Keratinocyte (primary cell): ENCODE measurements at regions not wholly inside any gene's neighbourhood (a gene's known extent, or its start where the extent isn't known, plus 50 kb on each side); places are given as distances from the start of the nearest gene placed in this dataset.

ENCODE experiments used
- DNase-seq: peaks from one replicate; pipeline ENCODE4 v3.0.0-alpha.2; 2011; ENCODE audit warnings: low read depth, missing footprints, low spot score
- FAIRE-seq: peaks from 2 replicates; lab custom pipeline; 2011; peaks lifted over from hg19 to GRCh38; lab: Jason Lieb, UNC
- H2AFZ ChIP-seq: 2 replicates; pipeline ENCODE4 v1.6.0; 2012; ENCODE audit warnings: low read length, control low read depth, inconsistent platforms; ENCODE audit not compliant: control insufficient read depth
- H3K27ac ChIP-seq: 2 replicates; pipeline ENCODE4 v1.5.1; 2011; ENCODE audit warnings: low read length; ENCODE audit not compliant: control insufficient read depth, insufficient read depth
- H3K27me3 ChIP-seq: 3 replicates; pipeline ENCODE4 v1.6.0; 2011; ENCODE audit warnings: low read length; ENCODE audit not compliant: control insufficient read depth, insufficient read depth; ENCODE audit errors: extremely low read depth
- H3K36me3 ChIP-seq, 2 experiments: 2 replicates in 1 of 2; 3 replicates in 1 of 2; pipeline ENCODE4 v1.5.1; 2011; ENCODE audit warnings: low read length in 2 of 2, mild to moderate bottlenecking in 1 of 2; ENCODE audit not compliant: control insufficient read depth in 2 of 2, insufficient read depth in 2 of 2; ENCODE audit errors: extremely low read depth in 1 of 2
- H3K4me1 ChIP-seq: 3 replicates; pipeline ENCODE4 v1.5.1; 2011; ENCODE audit warnings: low read length; ENCODE audit not compliant: control insufficient read depth, insufficient read depth; ENCODE audit errors: extremely low read depth
- H3K4me2 ChIP-seq: 3 replicates; pipeline ENCODE4 v1.6.0; 2011; ENCODE audit warnings: low read depth, low read length; ENCODE audit not compliant: control insufficient read depth, insufficient read depth; ENCODE audit errors: extremely low read depth
- H3K4me3 ChIP-seq, 3 experiments: fragments of 200-600 bp in 1 of 3; sonication (generic) in 1 of 3; 2 replicates in 2 of 3; 3 replicates in 1 of 3; pipeline ENCODE4 v1.5.1; 2011 to 2016; ENCODE audit warnings: low read length in 3 of 3, mild to moderate bottlenecking in 3 of 3, control low read depth in 2 of 3, inconsistent platforms in 1 of 3, low read depth in 1 of 3, mixed read lengths in 1 of 3, mixed run types in 1 of 3, moderate library complexity in 1 of 3; ENCODE audit not compliant: control insufficient read depth in 2 of 3, insufficient read depth in 2 of 3; ENCODE audit errors: extremely low read depth in 1 of 3
- H3K79me2 ChIP-seq: 2 replicates; pipeline ENCODE4 v1.6.0; 2012; ENCODE audit warnings: low read length; ENCODE audit not compliant: control insufficient read depth, insufficient read depth
- H3K9ac ChIP-seq: 3 replicates; pipeline ENCODE4 v1.6.0; 2011; ENCODE audit warnings: low read length; ENCODE audit not compliant: control insufficient read depth, insufficient read depth; ENCODE audit errors: extremely low read depth
- H3K9me1 ChIP-seq: 3 replicates; pipeline ENCODE4 v1.6.0; 2011; ENCODE audit warnings: low read length; ENCODE audit not compliant: control insufficient read depth, insufficient read depth; ENCODE audit errors: extremely low read depth
- H3K9me3 ChIP-seq: 2 replicates; pipeline ENCODE4 v1.5.1; 2012; ENCODE audit warnings: low read depth, low read length; ENCODE audit not compliant: control insufficient read depth
- H4K20me1 ChIP-seq: 3 replicates; pipeline ENCODE4 v1.6.0; 2011; ENCODE audit warnings: low read length; ENCODE audit not compliant: control insufficient read depth, insufficient read depth; ENCODE audit errors: extremely low read depth
- EZH2 ChIP-seq: IDR thresholded peaks from one replicate; pipeline ENCODE4 v1.6.1; 2012; ENCODE audit warnings: inconsistent platforms, mild to moderate bottlenecking, low read length, moderate library complexity
- dilution Hi-C: fragments of 300-500 bp; cut with MboI; formaldehyde crosslinking; loops from one replicate; pipeline ENCODE4 v1.7.0; 2020; ENCODE audit warnings: low sequenced_read_pairs; ENCODE audit not compliant: extremely low pct_ligation_motif_present
- TF ChIP-seq, protein P1 (sequence below), 3 experiments: IDR thresholded peaks in 1 of 3; conservative IDR thresholded peaks in 1 of 3; optimal IDR thresholded peaks in 1 of 3; 2 replicates in 2 of 3; 3 replicates in 1 of 3; pipeline versions ENCODE3 to v1.5.1; 2011; ENCODE audit warnings: low read length in 3 of 3, mild to moderate bottlenecking in 3 of 3, moderate library complexity in 2 of 3, control low read depth in 1 of 3, inconsistent platforms in 1 of 3; ENCODE audit not compliant: insufficient read depth in 2 of 3; ENCODE audit errors: extremely low read depth in 1 of 3

DNA sequence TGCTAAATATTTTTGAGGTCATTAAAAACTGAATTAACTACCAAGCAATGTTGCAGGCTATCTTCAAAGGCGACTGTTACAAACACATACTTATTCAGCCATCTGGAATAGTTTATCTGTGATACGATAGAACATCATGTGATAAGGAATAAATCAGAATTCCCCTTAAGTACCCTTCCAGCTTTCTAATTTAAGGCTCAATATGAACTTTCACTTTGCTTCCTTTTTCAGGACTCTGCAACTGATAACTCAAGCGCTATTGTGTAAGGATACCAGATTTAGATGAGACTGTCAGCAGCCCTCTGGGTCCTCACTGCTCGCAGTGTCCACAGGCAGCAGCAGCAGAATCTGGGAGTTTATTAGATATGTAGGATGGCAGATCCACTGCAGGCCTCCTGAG, 416.3 kb downstream of the SPATA31D1 start:
- H2AFZ ChIP-seq: no peak overlapping the region
- H3K4me1 ChIP-seq: no peaks in the 10 kb centered on the region
- dilution Hi-C loops: no loop called here
- H3K36me3 ChIP-seq: no peaks in the 10 kb centered on the region
- TF ChIP-seq EZH2: no peak
- TF ChIP-seq, protein P1, sequence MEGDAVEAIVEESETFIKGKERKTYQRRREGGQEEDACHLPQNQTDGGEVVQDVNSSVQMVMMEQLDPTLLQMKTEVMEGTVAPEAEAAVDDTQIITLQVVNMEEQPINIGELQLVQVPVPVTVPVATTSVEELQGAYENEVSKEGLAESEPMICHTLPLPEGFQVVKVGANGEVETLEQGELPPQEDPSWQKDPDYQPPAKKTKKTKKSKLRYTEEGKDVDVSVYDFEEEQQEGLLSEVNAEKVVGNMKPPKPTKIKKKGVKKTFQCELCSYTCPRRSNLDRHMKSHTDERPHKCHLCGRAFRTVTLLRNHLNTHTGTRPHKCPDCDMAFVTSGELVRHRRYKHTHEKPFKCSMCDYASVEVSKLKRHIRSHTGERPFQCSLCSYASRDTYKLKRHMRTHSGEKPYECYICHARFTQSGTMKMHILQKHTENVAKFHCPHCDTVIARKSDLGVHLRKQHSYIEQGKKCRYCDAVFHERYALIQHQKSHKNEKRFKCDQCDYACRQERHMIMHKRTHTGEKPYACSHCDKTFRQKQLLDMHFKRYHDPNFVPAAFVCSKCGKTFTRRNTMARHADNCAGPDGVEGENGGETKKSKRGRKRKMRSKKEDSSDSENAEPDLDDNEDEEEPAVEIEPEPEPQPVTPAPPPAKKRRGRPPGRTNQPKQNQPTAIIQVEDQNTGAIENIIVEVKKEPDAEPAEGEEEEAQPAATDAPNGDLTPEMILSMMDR (optimal IDR thresholded peaks at IDR 0.05 in 1 of 3, IDR thresholded peaks at IDR 0.05 in 1 of 3, conservative IDR thresholded peaks at IDR 0.05 in 1 of 3; ENCODE audit: extremely low read depth in 1 of 3, insufficient read depth in 2 of 3, low read length in 3 of 3): no peak
- no peak for DNase-seq
- no peaks in the 10 kb centered on the region for H3K27me3 ChIP-seq
- no peak overlapping the region for H3K4me2 ChIP-seq
- H3K9ac ChIP-seq: no peak overlapping the region
- H3K79me2 ChIP-seq: no peaks in the 10 kb centered on the region
- no peaks in the 10 kb centered on the region for H3K9me3 ChIP-seq
- H4K20me1 ChIP-seq: no peaks in the 10 kb centered on the region
- no peak overlapping the region for H3K4me3 ChIP-seq
- H3K27ac ChIP-seq: no peak overlapping the region
- no peak for FAIRE-seq
- no peaks in the 10 kb centered on the region for H3K9me1 ChIP-seq

DNA sequence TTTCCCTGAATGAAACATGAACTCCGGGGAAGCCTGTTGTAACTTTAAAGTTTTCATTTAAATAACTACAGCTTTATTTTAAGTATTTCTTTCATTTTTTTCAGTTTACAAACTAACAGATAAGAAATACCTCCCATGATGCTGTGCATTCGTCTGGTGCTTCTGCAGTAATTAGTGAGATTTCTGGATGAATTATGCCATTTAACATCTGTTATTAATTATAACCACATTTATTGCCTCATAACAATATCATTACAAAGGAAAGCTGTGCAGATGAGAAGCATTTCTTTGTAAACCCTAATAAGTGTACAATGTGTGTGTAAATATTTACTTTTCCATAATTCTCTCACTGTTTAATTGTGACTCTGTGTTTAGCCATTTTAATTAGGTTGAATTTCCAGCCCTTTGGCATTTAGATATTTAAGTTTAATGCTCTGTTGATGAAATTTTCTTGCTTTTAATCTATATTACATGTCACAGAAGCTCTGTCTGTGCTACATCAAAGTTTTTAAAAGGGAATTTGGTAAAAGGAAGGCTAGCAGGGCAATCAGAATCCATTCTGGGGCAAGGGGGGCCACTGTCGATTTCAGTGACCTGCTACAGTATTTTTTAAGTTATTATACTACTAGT, 418.0 kb downstream of the SPATA31D1 start:
- no peak overlapping the region for H3K27ac ChIP-seq
- DNase-seq: no peak
- H2AFZ ChIP-seq: no peak overlapping the region
- peaks cover 7% of the 10 kb centered on the region for H3K4me1 ChIP-seq
- no peak overlapping the region for H3K4me3 ChIP-seq
- H3K9me1 ChIP-seq: no peaks in the 10 kb centered on the region
- no peaks in the 10 kb centered on the region for H3K27me3 ChIP-seq
- H3K79me2 ChIP-seq: no peaks in the 10 kb centered on the region
- H3K9me3 ChIP-seq: no peaks in the 10 kb centered on the region
- no peaks in the 10 kb centered on the region for H4K20me1 ChIP-seq
- no peak overlapping the region for H3K9ac ChIP-seq
- TF ChIP-seq EZH2: no peak
- TF ChIP-seq, protein P1 (optimal IDR thresholded peaks at IDR 0.05 in 1 of 3, IDR thresholded peaks at IDR 0.05 in 1 of 3, conservative IDR thresholded peaks at IDR 0.05 in 1 of 3; ENCODE audit: extremely low read depth in 1 of 3, insufficient read depth in 2 of 3, low read length in 3 of 3): no peak
- dilution Hi-C loops: no loop called here
- H3K36me3 ChIP-seq: no peaks in the 10 kb centered on the region
- no peak for FAIRE-seq
- no peak overlapping the region for H3K4me2 ChIP-seq
